ENCODE measurements at regions not wholly inside any gene's neighbourhood (a gene's known extent, or its start where the extent isn't known, plus 50 kb on each side); places are given as distances from the start of the nearest gene placed in this dataset.
"Not testable (repeated sequence)": the region's sequence is repeated elsewhere in the genome, so short reads cannot be mapped to it uniquely, and the experiment has no call there.

DNA sequence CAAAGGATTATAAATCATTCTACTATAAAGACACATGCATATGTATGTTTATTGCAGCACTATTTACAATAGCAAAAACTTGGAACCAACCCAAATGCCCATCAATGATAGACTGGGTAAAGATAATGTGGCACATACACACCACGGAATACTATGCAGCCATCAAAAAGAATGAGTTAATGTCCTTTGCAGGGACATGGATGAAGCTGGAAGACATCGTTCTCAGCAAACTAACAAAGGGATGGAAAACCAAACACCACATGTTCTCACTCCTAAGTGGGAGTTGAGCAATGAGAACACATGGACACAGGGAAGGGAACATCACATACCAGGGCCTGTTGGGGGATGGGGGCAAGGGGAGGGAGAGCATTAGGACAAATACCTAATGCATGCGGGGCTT, 133.2 kb downstream of the ATXN3L start:
- not testable (repeated sequence) for DNase-seq (ENCODE audit: low read depth, low spot score)

DNA sequence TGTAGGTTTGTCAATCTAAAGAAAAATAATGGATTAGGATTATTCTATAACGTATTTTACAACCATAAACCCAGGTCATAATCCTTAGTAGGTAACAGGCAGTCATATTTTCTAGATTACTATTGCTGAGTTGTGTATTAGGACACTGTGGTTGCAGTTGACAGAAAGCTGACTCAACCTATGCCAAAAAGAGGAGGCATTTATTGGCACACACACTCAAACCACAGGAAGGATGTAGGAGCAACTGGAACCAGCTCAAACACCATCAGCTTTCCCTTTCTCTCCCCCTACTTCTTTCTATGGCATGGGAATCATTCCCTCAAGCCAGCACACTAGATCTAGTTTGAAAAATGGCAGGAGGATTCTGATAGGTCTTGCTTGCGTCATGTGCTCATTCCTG, 136.4 kb upstream of the FAM9C start:
- peak; percentile 45 for DNase-seq (ENCODE audit: low read depth, low spot score)

DNA sequence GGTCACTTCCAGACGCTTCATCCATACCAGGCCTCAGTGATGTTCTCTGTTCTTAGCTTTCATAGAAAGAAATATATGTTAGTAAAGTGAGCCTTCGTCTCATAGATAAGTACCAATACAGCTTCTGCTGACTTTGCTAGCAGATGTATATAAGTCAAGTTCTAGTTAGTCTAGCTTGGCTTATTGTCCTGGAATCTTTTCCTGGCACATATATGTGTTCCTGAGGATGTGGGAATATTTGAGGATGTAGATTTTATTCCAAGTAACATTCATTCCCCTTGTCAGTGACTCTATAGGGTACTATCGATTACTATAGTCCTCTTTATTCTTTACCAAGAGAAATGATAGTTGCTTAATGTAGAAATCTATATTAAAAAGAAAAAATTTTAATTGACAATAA, 135.2 kb upstream of the FAM9C start:
- no peak for DNase-seq (ENCODE audit: low read depth, low spot score)

DNA sequence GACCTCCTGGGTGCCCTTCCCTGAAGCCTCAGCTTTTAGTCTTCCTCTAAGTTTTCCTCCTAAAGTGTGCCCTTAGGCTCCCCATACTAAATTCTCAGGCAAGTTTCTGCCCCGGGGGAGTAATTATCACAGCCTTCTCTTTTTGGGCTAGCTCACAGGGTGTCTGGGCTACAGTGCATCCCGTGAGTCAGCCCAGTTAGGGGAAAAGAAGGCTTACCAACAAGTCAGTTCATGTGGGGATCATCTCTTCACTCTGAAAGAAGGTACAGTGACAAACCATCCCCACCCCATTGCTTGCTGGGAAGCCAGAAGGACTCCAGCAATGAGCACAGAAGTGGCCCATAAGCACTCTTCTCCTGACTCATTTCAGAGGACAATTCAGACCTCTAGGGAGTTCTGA, 134.7 kb upstream of the FAM9C start:
- no peak for DNase-seq (ENCODE audit: low read depth, low spot score)

DNA sequence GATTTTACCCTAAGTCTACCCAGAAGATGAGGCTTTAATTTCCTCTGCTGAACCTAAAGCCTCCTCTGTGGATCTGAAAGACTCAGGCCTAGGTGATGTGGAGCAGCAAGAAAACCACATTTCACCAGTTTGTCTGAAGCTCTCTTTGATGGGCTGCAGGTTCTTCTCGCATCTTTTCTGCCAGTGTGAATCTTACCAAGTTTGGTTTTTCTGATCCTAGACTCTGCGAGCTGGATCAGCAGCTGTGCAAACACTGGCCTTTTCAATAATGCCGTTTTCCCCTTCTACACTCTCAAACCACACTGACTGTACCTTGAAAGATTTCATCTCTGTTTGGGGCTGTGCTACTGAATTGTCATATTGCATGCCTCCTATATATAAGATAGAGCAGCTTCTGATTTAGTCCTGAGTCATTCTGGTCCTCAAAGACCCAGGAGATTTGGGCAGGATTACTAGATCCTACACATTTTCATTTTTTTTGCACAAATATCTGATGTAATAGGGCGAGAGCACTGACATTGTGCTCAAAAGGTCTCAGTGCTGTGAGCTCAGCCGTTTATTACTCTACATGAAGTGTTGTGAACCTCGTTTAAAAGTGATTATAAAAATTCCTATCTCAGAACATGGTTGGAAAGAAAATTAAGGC, 133.6 kb upstream of the FAM9C start:
- no peak for DNase-seq (ENCODE audit: low read depth, low spot score)

DNA sequence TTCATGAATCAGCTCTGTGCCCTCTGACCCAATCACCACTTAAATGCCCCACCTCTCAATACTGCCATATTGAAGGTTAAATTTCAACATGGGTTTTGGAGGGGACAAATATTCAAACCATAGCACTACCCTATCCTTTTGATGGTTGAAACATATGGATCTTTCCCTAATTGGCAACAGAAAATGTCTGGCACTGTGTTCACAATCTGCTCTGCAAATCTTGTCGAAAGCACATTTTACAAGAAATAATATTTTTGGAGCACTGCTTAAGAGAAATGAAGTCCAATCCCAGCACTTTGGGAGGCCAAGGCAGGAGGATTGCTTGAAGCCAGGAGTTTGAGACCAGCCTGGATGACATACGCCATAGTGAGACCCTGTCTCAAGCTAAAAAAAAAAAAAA, 130.6 kb upstream of the FAM9C start:
- no peak for DNase-seq (ENCODE audit: low read depth, low spot score)

DNA sequence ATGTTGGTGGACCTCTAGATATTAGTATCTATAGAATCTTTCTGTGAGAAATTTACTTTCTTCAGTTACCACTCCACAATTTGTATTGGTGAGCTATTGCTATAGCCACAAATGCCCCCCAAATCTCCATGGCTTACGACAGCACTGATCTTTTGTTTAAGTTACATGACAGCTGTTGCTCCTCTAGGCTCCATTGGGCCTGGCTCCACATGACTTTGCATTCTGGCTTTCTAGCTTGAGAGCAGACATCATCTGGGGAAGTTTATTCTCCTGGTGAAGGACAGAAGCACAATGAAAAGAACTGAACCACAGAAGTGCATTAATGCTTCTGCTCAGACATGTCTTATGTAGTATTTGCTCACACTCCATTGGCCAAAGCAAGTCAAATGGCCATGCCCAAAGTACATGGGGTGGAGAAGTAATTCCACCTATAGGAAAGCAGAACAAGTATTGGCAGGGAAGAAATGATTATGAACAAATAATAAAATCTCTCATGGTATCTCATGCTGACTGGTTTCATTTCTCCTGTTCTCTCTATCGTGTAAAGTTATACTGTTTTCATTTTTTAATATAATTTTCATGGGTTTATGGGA, 126.6 kb upstream of the FAM9C start:
- DNase-seq (ENCODE audit: low read depth, low spot score), result no peak

DNA sequence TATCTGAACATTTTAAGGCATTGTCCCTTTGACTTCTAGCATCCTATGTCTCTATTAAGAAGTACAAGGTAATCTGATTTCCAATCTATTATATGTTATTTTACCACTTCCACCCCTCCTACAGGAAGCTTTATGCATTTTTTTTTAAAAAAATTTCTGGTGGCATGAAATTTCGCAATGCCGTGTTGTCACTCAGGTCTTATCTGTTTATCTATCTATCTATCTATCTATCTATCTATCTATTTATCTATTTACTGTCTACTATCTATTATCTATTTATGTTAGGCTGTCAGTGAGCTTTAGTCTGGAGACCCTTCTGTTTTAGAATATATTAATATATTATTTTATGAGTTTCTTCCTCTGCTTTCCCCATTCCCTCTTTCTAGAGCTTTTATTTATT, 125.3 kb upstream of the FAM9C start:
- DNase-seq (ENCODE audit: low read depth, low spot score), result no peak

DNA sequence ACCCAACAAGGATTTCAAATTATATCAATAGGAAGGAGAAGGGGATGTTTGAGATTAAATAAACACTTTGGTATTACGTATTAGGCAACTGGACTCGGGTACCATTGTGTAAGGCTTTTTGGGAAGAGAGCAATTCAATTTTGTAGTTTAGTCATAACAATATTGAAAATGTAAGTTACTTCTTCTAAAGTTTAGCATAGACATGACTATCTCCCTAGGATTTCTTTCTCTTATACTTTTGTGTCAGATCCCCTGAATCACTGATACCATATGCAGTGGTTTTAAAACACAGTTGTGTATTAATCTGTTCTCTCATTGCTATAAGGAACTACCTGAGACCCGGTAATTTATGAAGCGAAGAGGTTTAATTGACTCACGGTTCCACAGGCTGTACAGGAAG, 123.8 kb upstream of the FAM9C start:
- DNase-seq (ENCODE audit: low read depth, low spot score), result no peak

DNA sequence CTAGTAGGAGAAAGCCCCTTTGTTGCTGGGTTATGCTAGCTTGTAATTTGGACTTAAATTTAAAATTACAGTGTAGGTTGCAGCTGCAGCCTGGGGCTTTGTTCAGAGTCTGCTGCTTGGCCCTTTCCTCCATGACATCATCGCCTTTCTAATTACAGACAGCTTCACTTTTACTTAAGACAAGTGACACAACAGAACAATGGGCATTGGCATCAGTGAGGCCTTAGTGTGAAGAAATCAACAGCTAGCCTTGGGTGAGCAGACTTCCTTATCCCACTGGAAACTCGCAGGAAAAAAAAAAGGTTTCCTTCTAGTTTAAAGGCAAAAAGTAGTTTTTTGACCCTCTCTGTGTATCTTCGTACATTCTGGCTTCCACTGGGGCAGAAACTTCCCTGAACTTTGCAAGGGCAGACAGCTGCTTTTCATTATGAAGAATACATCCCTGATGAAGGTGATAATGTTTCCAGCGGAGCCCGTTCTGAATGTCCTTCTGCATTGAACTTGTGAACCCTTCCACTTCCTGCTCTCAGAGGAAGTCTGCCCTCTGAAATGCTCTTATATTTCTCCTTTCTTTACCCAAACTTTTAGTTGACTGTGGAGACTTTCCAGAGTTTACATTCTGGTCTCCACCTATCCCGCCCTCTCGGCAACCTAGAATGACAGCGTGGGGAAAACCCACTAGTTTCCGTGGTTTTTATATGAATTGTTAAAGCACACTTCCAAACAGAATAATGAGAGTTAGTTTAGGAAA, 123.2 kb upstream of the FAM9C start:
- DNase-seq (ENCODE audit: low read depth, low spot score), result peak; percentile 57

DNA sequence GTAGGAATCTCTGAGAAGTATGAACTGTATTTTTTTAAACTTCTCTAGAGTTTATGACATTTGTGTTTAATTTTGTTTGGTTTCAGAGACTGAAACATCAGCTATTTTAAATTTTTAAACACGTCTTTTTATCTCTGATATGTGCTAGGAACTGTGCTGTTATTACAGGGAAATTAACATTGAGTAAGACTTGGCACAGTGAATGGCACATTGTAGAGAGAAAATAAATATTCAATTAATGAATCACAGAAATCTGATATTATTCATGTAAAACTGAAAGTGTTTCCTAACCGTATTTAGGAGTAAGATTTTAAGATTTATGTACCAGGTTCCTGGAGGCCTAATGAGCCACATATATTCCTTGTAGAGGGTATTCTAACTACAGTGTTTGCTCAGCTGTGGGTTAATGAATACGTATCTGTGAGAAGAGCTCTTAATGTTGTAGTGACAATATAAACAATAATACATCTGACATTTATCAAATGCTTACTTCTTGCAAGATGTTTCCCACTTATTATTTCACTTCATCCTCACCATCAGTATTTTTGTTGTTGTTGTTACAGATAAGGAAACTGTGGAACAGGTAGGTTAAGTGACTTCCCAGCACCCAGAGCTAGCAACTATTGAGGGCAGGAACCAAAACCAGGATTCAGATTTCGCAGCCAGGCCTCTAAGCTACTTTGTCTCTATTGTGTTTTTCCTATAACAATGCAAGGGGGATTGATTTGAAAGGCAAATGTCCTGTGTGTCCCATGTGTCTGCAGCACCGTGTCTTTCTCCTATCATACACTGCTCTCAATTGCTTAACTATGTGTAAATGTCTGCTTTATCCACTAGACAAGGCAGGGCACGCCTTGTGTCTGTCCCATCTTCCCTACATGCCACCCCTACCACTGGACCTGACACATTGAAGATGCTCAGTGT, 121.1 kb upstream of the FAM9C start:
- no peak for DNase-seq (ENCODE audit: low read depth, low spot score)

DNA sequence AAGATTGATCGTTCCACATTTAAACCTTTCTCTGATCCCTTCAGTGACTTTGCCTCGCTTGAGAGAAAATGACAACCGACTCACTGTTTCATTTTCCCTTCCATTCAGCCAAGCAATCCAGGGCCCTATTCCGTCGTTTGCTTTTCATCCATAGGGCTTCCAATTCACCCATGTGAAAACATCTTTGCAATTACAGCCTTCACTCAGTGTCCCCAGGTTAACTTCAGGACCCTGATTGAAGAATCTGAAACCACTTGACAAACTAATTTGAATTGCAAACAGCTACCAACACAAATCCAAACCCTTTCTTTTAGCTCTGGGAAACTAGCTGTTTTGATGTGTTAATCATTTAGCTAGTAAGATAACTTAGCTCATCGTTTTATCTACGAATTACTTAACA, 120.2 kb upstream of the FAM9C start:
- peak; percentile 12 for DNase-seq (ENCODE audit: low read depth, low spot score)

DNA sequence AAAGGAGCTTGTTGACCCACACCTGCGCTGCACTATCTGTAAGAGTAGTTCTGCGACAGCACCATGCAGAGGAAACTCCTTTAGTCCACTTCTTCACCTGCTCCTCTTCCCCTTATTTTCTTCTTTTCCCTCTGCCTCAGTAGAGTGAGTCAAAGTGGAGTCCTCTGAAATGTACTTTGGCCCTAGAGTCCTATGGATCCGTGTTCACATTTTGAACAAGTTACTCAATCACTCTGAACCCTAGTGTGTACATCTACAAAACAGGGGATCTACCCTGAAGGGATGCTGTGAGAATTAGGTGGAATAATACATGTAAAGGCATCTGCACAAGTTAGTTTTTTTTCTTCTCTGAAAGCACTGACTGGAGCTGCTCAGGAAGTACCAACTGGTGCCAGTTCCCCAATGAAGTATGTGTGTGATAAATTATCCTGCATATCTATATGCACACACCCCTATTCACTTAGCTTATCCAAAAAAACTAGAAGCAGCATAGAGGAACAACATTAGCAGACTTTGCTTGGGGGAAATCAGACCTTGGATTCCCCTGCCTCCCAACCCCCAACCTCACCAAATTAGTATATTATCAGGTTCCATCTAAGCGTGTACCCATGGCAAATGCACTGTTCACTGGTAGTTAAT, 118.5 kb upstream of the FAM9C start:
- no peak for DNase-seq (ENCODE audit: low read depth, low spot score)

DNA sequence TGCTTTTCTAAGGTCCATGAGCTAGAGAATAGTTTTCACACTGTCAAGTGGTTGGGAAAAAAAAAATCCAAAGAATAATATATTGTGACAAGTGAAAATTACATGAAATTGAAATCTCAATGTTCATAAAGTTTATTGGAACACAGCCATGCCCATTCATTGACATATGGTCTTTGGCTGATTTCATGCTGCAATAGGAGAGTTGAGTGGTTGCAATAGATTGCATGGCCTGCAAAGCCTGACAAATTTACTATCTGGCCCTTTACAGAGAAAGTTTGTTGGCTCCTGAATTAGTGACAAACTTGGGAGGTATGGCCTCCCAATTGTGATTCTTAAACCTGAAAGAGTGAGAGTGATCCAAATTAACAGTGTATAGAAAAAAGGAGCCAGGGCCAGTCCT, 115.5 kb upstream of the FAM9C start:
- no peak for DNase-seq (ENCODE audit: low read depth, low spot score)

DNA sequence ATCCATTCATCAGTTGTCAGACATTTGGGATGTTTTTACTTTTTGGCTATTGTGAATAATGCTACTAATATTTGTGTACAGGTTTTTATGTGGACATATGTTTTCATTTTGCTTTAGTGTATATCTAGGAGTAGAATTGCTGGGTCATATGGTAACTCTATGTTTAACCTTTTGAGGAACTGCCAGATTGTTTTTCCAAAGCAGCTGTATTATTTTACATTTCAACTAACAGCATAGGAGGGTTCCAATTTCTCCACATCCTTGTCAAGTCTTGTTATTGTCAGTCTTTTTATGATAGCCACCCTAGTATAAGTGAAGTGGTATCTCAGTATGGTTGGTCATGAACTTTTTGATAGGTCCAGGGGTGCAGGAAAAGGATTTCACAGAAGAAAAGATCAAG, 114.5 kb upstream of the FAM9C start:
- no peak for DNase-seq (ENCODE audit: low read depth, low spot score)

DNA sequence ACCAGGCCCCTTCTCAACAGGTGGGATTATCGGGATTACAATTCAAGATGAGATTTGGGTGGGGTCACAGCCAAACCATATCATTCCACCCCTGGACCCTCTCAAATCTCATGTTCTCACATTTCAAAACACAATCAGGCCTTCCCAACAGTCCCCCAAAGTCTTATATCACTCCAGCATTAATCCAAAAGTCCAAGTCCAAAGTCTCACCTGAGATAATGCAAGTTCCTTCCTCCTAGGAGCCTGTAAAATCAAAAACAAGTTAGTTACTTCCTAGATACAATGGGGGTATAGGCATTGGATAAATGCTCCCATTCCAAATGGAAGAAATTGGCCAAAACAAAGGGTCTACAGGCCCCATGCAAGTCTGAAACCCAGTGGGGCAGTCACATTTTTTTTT, 111.1 kb upstream of the FAM9C start:
- not testable (repeated sequence) for DNase-seq (ENCODE audit: low read depth, low spot score)

DNA sequence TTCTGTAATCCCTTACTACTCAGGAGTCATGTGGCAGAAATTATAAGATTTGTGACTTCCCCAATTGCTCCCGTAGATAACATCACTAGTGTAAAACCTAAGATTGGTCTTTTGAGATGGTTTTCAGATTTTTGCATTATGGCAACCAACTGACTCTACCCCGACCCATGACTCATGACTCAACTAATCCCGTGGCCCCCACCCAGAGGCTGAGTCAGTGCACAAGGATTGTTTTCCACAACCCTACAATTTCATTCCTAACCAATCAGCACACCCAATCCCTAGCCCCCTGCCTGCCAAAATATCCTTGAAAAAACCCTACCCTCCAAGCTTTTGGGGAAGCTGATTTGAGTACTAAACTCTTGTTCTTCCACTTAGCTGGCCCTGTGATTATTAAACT, 109.4 kb upstream of the FAM9C start:
- DNase-seq (ENCODE audit: low read depth, low spot score), result no peak

DNA sequence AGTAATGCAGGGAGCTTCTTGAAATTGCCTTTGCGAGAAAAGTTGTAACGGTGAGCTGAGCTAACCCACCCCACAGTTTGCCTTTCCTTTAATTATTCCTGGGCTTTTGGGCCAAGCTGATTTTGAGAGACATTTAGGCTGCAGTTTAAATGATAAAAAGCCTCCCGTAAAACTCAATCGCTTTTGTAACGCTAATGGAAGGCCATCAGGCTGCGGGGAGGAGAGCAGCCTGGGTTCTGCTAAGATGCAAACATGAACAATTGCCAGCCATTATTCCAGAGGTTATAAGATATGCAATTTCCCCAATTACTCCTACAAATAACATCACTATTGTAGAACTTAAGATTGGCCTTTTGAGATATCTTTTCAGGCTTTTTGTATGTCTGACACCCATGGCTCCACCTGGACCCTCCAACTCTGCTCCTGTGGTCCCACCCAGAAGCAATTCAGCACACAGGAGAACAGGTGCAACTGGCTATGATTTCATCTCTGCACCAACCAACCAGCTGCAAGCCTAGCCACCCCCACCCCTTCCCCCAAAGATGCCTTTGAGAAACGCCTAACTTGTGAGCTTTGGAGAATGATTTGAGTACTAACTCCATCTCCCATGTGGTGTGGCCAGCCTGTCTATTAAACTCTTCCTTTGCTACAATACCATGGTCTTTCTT, 108.2 kb upstream of the FAM9C start:
- no peak for DNase-seq (ENCODE audit: low read depth, low spot score)

DNA sequence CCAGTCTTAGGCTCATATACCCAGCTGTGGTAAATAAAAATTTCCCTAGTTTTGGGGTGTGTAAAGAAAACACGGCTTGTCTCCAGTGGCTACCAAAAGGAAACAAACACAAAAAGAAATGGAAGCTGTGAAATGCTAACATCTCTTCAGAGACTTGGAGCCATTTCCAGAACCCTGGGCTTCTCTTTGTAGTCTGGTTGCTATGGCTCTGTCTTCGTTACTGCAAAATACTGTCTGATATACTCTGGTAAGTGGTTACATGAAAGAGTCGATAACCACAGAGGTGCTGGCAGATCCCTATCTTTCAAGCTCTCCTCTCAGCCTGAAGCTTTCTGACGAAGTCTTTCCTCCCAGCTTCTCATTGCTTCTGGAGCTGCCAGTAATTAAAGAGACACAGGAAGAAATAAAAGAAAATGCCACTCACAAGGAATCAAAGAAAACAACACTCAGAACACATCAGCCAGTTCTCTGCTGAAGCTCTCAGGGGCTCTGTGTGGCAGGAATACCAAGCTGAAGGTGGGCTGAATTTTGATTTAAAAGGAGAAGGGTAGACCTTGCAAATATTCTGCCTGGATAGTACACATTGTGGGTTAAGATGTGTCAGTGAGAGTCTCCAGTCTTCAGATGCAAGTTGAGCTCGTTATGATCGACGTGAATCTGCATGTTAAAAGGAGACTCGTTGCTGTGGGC, 107.6 kb upstream of the FAM9C start:
- peak; percentile 64 for DNase-seq (ENCODE audit: low read depth, low spot score)

DNA sequence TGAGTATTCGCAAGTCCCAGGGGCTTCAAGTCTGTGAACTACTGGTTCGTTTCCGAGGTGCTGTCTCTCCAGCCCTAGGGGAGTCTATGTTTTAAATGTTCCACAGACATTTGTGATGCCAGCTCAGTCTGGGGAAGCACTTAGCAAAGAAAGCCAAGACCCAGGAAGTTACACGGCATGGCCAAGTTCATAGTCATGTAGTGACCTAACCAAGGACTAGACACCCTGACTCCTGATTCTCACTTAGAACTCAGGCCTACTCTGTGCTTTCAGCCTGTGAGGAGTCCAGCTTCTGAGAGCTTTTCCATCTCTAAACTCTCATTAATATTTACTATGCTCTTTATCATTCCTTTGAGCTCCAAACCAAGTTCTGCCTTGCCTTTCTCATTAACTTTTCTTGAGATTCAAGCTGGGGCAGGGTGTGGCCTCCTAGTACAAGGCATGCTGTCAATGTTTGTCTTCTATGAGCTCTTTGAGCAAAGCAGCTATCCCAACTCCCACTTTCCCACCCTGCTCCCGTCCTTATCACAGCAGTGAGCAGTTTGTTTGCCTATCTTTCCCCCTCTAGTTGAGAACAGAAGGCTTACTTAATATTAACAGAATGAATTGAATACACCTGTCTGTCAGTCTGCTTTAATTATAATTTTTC, 105.4 kb upstream of the FAM9C start:
- DNase-seq (ENCODE audit: low read depth, low spot score), result no peak
